HepG2 (cell line): ENCODE measurements at regions not wholly inside any gene's neighbourhood (a gene's known extent, or its start where the extent isn't known, plus 50 kb on each side); places are given as distances from the start of the nearest gene placed in this dataset.

Experiments
- ATF7-NPFF ChIP-seq: sonication (generic); formaldehyde crosslinking; IDR thresholded peaks from 2 replicates; pipeline ENCODE4 v1.8.1; 2023; ENCODE audit warnings: mild to moderate bottlenecking, low read depth, missing genetic modification reagents, moderate library complexity
- NFYB ChIP-seq: sonication (generic); formaldehyde crosslinking; IDR thresholded peaks from 2 replicates; pipeline ENCODE4 v1.4.0; 2020; ENCODE audit warnings: missing genetic modification reagents
- ONECUT2 ChIP-seq: sonication (generic); formaldehyde crosslinking; IDR thresholded peaks from 2 replicates; pipeline ENCODE4 v1.4.0; 2020; ENCODE audit warnings: missing genetic modification reagents
- RFX1 ChIP-seq: fragments of 450-650 bp; IDR thresholded peaks from 2 replicates; pipeline ENCODE4 v1.6.1; 2017
- SP1 ChIP-seq, 2 experiments: fragments of 450-650 bp in 1 of 2; sonication (generic) in 1 of 2; formaldehyde crosslinking in 1 of 2; IDR thresholded peaks; 2 replicates each; pipeline versions ENCODE4 v1.4.0 to v1.6.1; 2016 to 2020; ENCODE audit warnings: missing genetic modification reagents in 1 of 2
- TF ChIP-seq, protein P1 (sequence below): sonication (generic); formaldehyde crosslinking; IDR thresholded peaks from 2 replicates; pipeline ENCODE4 v1.4.0; 2020; ENCODE audit warnings: missing genetic modification reagents
- TF ChIP-seq, protein P2 (sequence below): sonication (generic); IDR thresholded peaks from 2 replicates; pipeline ENCODE4 v1.6.1; 2016; ENCODE audit warnings: low read depth, borderline replicate concordance
- TF ChIP-seq, protein P3 (sequence below): sonication (generic); formaldehyde crosslinking; IDR thresholded peaks from 2 replicates; pipeline ENCODE4 v1.5.1; 2020; ENCODE audit warnings: missing genetic modification reagents, mild to moderate bottlenecking, borderline replicate concordance

DNA sequence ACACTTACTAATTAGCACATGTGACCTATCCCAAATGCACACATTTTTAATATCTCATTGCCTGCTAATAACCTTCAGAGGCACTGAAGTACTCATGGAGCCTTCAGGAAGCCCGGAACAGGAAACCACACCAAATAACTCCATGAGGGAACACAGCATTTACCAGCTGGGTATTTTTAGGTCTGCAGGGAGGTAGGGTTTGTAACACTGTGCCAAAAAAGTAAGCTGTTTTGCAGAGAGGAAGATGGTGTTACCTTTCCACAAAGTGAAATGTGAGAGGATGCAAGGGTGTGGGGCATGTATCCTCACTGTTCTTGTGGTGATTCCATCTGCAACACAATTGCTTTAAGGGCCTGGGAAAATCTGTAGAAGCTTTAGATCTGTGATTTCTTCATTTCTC is 64.4 kb downstream of the NUDT12 start:
- TF ChIP-seq, protein P1, sequence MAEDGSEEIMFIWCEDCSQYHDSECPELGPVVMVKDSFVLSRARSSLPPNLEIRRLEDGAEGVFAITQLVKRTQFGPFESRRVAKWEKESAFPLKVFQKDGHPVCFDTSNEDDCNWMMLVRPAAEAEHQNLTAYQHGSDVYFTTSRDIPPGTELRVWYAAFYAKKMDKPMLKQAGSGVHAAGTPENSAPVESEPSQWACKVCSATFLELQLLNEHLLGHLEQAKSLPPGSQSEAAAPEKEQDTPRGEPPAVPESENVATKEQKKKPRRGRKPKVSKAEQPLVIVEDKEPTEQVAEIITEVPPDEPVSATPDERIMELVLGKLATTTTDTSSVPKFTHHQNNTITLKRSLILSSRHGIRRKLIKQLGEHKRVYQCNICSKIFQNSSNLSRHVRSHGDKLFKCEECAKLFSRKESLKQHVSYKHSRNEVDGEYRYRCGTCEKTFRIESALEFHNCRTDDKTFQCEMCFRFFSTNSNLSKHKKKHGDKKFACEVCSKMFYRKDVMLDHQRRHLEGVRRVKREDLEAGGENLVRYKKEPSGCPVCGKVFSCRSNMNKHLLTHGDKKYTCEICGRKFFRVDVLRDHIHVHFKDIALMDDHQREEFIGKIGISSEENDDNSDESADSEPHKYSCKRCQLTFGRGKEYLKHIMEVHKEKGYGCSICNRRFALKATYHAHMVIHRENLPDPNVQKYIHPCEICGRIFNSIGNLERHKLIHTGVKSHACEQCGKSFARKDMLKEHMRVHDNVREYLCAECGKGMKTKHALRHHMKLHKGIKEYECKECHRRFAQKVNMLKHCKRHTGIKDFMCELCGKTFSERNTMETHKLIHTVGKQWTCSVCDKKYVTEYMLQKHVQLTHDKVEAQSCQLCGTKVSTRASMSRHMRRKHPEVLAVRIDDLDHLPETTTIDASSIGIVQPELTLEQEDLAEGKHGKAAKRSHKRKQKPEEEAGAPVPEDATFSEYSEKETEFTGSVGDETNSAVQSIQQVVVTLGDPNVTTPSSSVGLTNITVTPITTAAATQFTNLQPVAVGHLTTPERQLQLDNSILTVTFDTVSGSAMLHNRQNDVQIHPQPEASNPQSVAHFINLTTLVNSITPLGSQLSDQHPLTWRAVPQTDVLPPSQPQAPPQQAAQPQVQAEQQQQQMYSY (CRISPR knock-in tag): no peak
- TF ChIP-seq RFX1: no peak
- TF ChIP-seq NFYB (CRISPR knock-in tag): no peak
- TF ChIP-seq SP1 (IDR thresholded peaks at IDR 0.05): no peak
- no peak for TF ChIP-seq SP1 (CRISPR knock-in tag; IDR thresholded peaks at IDR 0.05)
- no peak for TF ChIP-seq ONECUT2 (CRISPR knock-in tag)
- TF ChIP-seq, protein P2, sequence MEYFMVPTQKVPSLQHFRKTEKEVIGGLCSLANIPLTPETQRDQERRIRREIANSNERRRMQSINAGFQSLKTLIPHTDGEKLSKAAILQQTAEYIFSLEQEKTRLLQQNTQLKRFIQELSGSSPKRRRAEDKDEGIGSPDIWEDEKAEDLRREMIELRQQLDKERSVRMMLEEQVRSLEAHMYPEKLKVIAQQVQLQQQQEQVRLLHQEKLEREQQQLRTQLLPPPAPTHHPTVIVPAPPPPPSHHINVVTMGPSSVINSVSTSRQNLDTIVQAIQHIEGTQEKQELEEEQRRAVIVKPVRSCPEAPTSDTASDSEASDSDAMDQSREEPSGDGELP: no peak
- TF ChIP-seq, protein P3, sequence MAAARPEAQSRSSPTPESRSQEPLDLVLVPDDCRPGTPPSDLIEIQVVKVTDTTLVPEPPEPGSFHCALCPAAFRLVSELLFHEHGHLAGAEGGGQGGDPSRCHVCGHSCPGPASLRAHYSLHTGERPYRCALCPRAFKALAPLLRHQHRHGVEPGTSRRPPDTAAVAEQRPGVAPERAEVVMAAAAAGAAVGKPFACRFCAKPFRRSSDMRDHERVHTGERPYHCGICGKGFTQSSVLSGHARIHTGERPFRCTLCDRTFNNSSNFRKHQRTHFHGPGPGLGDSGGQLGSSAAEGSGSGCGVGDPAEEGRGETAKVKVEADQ (CRISPR knock-in tag): no peak
- no peak for TF ChIP-seq ATF7-NPFF (CRISPR knock-in tag)
